HEK293T (cell line): ENCODE measurements at regions not wholly inside any gene's neighbourhood (a gene's known extent, or its start where the extent isn't known, plus 50 kb on each side); places are given as distances from the start of the nearest gene placed in this dataset.

ENCODE experiments used
- CTBP1 ChIP-seq: fragments of 450-650 bp; IDR thresholded peaks from 2 replicates; pipeline ENCODE4 v1.6.1; 2016; ENCODE audit warnings: borderline replicate concordance
- ELF4 ChIP-seq: fragments of 450-650 bp; IDR thresholded peaks from 2 replicates; pipeline ENCODE4 v1.6.1; 2017; ENCODE audit warnings: antibody characterized with exemption
- FOXA1 ChIP-seq: fragments of 450-650 bp; IDR thresholded peaks from 2 replicates; pipeline ENCODE4 v1.6.1; 2016; ENCODE audit warnings: mild to moderate bottlenecking
- FOXK2 ChIP-seq: fragments of 450-650 bp; IDR thresholded peaks from 2 replicates; pipeline ENCODE4 v1.6.1; 2016; ENCODE audit warnings: mild to moderate bottlenecking
- FOXM1 ChIP-seq: fragments of 450-650 bp; IDR thresholded peaks from 2 replicates; pipeline ENCODE4 v1.6.1; 2017; ENCODE audit warnings: mild to moderate bottlenecking, borderline replicate concordance
- HDGF ChIP-seq: fragments of 450-650 bp; IDR thresholded peaks from 2 replicates; pipeline ENCODE4 v1.6.1; 2017; ENCODE audit warnings: antibody characterized with exemption, borderline replicate concordance
- L3MBTL2 ChIP-seq: fragments of 450-650 bp; conservative IDR thresholded peaks from 2 replicates; pipeline ENCODE4 v1.6.1; 2016; ENCODE audit warnings: mild to moderate bottlenecking
- NFRKB ChIP-seq: fragments of 450-650 bp; IDR thresholded peaks from 2 replicates; pipeline ENCODE4 v1.6.1; 2016; ENCODE audit warnings: mild to moderate bottlenecking, moderate library complexity
- SUZ12 ChIP-seq: fragments of 450-650 bp; IDR thresholded peaks from 2 replicates; pipeline ENCODE4 v1.6.1; 2016; ENCODE audit warnings: mild to moderate bottlenecking

DNA sequence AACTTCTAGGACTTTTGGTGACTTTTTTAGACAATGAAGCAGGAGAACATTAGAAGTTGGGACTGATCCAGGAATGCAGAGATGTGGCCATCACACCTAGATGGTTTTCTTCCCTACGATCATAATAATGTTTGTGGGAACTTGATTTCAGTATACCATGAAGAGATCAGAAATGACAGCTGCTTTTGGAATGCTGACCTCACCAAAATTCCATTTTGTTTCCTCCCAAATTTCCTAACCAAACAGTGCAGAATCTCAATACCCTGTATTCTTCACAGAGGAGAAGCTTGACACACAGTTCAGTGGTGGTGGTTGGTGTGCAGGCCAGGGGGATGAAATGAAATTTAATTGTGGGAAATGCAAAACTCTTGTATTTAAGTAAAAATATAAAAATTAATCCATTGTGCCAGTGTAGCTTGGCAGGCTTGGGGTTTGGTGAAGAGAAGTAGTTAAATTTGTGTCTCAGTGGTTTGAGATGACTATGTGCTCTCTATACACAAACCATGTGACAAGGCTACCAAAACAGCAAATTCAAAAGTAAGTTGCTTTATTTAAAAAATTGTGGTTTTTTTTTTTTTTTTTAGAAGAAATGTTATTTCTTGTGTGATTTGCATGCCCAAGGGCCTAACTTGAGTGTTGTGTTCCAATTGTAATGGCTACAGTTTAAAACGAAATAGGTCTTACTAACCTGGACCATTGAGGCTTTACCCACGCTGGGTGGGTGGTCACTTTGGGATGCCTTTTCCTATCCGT is 252.4 kb downstream of the LPIN1 start:
- TF ChIP-seq FOXK2, result no peak
- no peak for TF ChIP-seq HDGF
- TF ChIP-seq ELF4, result no peak
- no peak for TF ChIP-seq NFRKB
- no peak for TF ChIP-seq FOXM1
- no peak for TF ChIP-seq L3MBTL2
- no peak for TF ChIP-seq FOXA1
- no peak for TF ChIP-seq CTBP1
- TF ChIP-seq SUZ12, result no peak
